Smooth muscle cell (in vitro differentiated cells): ENCODE measurements at regions not wholly inside any gene's neighbourhood (a gene's known extent, or its start where the extent isn't known, plus 50 kb on each side); places are given as distances from the start of the nearest gene placed in this dataset.

Experiments
- DNase-seq: peaks from one replicate; lab custom pipeline; 2025; ENCODE audit not compliant: unreplicated experiment; lab: John Stamatoyannopoulos, UW
- H2AFZ ChIP-seq: fragments of 200-600 bp; sonication (generic); 2 replicates; pipeline ENCODE4 v1.6.0; 2016; ENCODE audit warnings: antibody characterized with exemption, low read depth, mild to moderate bottlenecking
- H3F3A ChIP-seq: fragments of 200-600 bp; sonication (generic); 2 replicates; pipeline ENCODE4 v1.6.0; 2017; ENCODE audit warnings: antibody characterized with exemption, low read depth
- H3K27ac ChIP-seq: fragments of 200-600 bp; sonication (generic); 2 replicates; pipeline ENCODE4 v1.5.1; 2016; ENCODE audit warnings: low read depth, mild to moderate bottlenecking
- H3K27me3 ChIP-seq: fragments of 200-600 bp; sonication (generic); 2 replicates; pipeline ENCODE4 v1.6.1; 2016; ENCODE audit warnings: low read depth, mild to moderate bottlenecking
- H3K36me3 ChIP-seq: fragments of 200-600 bp; sonication (generic); 2 replicates; pipeline ENCODE4 v1.5.1; 2016; ENCODE audit warnings: low read depth
- H3K4me1 ChIP-seq: fragments of 200-600 bp; sonication (generic); 2 replicates; pipeline ENCODE4 v1.5.1; 2016; ENCODE audit warnings: low read depth
- H3K4me2 ChIP-seq: fragments of 200-600 bp; sonication (generic); 2 replicates; pipeline ENCODE4 v1.6.0; 2016; ENCODE audit warnings: mild to moderate bottlenecking
- H3K4me3 ChIP-seq: fragments of 200-600 bp; sonication (generic); 2 replicates; pipeline ENCODE4 v1.5.1; 2016; ENCODE audit warnings: mild to moderate bottlenecking
- H3K79me2 ChIP-seq: fragments of 200-600 bp; sonication (generic); 2 replicates; pipeline ENCODE4 v1.6.0; 2016; ENCODE audit warnings: low read depth, mild to moderate bottlenecking
- H3K9ac ChIP-seq: fragments of 200-600 bp; sonication (generic); 2 replicates; pipeline ENCODE4 v1.6.0; 2016; ENCODE audit warnings: low read depth
- H3K9me3 ChIP-seq: fragments of 200-600 bp; sonication (generic); replicated peaks from 2 replicates; pipeline ENCODE4 v1.5.1; 2016; ENCODE audit warnings: low read depth
- H4K20me1 ChIP-seq: fragments of 200-600 bp; sonication (generic); 2 replicates; pipeline ENCODE4 v1.6.0; 2016; ENCODE audit warnings: low read depth
- WGBS: methylation state at CpG from one replicate; pipeline ENCODE4 v1.1.7; 2016; ENCODE audit warnings: low lambda C conversion rate; 5-methylcytosine and 5-hydroxymethylcytosine counted together
- TF ChIP-seq, protein P1 (sequence below): fragments of 200-600 bp; sonication (generic); IDR thresholded peaks from 2 replicates; pipeline ENCODE4 v1.5.1; 2017; ENCODE audit warnings: borderline replicate concordance, mild to moderate bottlenecking, antibody characterized with exemption; ENCODE audit not compliant: insufficient read depth, poor library complexity, severe bottlenecking

DNA sequence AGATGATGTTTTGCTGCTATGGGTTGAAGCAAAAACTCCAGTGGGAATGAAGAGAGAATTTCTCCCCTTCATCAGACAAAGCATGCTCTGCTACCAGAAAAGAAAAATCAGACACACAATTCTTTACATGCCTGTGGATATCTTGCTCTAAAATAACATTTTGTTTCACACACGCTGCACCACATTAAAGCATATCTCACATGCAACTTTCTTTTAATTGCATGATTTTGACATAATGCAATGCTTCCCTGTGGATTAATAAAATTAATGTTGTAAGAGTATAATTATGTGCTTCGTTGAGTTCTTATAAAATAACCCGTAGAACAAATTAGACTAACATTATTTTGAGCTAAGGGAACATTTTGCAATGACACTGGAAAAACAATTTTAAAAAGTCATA is 2230.7 kb downstream of the PCDH7 start:
- H3K4me2 ChIP-seq: no peak overlapping the region
- H2AFZ ChIP-seq: no peak overlapping the region
- no peaks in the 10 kb centered on the region for H4K20me1 ChIP-seq
- H3K79me2 ChIP-seq: no peaks in the 10 kb centered on the region
- TF ChIP-seq, protein P1, sequence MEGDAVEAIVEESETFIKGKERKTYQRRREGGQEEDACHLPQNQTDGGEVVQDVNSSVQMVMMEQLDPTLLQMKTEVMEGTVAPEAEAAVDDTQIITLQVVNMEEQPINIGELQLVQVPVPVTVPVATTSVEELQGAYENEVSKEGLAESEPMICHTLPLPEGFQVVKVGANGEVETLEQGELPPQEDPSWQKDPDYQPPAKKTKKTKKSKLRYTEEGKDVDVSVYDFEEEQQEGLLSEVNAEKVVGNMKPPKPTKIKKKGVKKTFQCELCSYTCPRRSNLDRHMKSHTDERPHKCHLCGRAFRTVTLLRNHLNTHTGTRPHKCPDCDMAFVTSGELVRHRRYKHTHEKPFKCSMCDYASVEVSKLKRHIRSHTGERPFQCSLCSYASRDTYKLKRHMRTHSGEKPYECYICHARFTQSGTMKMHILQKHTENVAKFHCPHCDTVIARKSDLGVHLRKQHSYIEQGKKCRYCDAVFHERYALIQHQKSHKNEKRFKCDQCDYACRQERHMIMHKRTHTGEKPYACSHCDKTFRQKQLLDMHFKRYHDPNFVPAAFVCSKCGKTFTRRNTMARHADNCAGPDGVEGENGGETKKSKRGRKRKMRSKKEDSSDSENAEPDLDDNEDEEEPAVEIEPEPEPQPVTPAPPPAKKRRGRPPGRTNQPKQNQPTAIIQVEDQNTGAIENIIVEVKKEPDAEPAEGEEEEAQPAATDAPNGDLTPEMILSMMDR: no peak
- no peak overlapping the region for H3K4me3 ChIP-seq
- no peak for DNase-seq
- H3K36me3 ChIP-seq: no peaks in the 10 kb centered on the region
- no peak overlapping the region for H3K9ac ChIP-seq
- H3K9me3 ChIP-seq: no peaks in the 10 kb centered on the region
- H3K27ac ChIP-seq: no peak overlapping the region
- no peaks in the 10 kb centered on the region for H3F3A ChIP-seq
- 89% methylated on average over 3 of the region's 3 CpGs for WGBS
- no peaks in the 10 kb centered on the region for H3K4me1 ChIP-seq
- H3K27me3 ChIP-seq: no peaks in the 10 kb centered on the region

DNA sequence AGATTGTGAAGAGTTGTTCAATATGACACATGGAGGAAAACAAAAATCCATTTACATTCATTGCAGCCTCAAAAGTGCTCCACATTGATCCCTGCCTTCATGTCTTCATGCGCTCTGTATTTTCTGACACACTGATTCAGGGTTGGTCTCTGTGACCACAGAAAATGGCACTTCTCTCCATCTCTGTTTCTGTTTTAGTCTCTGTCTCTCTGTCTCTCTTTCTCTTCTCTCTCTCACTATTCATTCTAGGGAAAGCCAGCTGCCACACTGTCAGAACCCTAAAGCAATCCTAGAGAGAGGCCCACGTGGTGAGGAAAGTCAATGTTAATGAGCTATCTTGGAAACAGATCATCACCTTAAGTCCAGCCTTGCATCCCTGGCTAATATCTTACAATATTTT is 2238.4 kb downstream of the PCDH7 start:
- Histone ChIP-seq H2AFZ (no peak overlapping the region), H3K4me2 (no peak overlapping the region), H3K4me3 (no peak overlapping the region), H3K27me3 (no peaks in the 10 kb centered on the region), H4K20me1 (no peaks in the 10 kb centered on the region), H3K36me3 (no peaks in the 10 kb centered on the region), H3K9me3 (no peaks in the 10 kb centered on the region), H3F3A (no peaks in the 10 kb centered on the region), H3K27ac (no peak overlapping the region), H3K4me1 (no peaks in the 10 kb centered on the region), H3K79me2 (no peaks in the 10 kb centered on the region), H3K9ac (no peak overlapping the region)
- TF ChIP-seq, protein P1: no peak
- 76% methylated on average over 2 of the region's 2 CpGs for WGBS
- no peak for DNase-seq

DNA sequence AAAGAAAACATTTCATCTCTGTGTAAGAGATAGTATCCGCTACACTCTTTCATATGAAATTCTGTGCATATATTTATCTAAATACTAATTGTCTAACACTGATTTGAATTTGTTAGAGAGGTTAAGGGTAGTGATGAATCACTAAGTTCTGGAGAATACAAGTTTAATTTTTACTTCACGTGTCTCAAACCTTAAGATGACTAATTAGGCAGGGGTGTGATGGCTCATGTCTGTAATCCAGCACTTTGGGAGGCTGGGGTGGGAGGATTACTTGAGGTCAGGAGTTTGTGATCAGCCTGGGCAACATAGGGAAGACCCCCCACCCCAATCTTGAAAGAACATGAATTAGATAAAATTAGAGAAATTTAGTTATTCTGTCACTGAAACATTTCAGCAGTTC is 2241.9 kb downstream of the PCDH7 start:
- Histone ChIP-seq H3K27ac (no peak overlapping the region), H2AFZ (no peak overlapping the region), H3K4me3 (no peak overlapping the region), H4K20me1 (no peaks in the 10 kb centered on the region), H3F3A (no peaks in the 10 kb centered on the region), H3K4me1 (no peaks in the 10 kb centered on the region), H3K79me2 (no peaks in the 10 kb centered on the region), H3K27me3 (no peaks in the 10 kb centered on the region), H3K36me3 (no peaks in the 10 kb centered on the region), H3K9ac (no peak overlapping the region), H3K9me3 (no peaks in the 10 kb centered on the region), H3K4me2 (no peak overlapping the region)
- TF ChIP-seq, protein P1: no peak
- WGBS: 66% methylated on average over 2 of the region's 2 CpGs
- DNase-seq: no peak

DNA sequence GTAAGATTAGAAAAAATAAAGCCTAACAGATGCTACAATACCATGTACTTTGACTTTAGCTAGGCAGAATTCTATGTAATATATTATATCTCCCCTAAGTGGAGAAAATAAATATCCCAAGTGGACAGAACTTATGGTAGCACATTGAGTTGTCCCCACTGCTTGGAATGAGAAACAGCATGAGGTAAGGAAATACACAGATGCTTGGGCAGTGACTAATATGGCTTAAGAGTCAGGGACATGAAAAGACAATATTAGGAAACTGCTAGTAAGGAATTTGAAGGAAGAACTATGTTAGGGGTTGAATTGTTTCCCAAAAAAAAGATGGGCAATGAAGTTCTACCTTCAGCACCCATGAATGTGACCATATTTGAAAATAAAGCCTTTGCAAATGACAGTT is 2265.1 kb downstream of the PCDH7 start:
- H3K79me2 ChIP-seq: no peaks in the 10 kb centered on the region
- H3K4me3 ChIP-seq: no peak overlapping the region
- no peak overlapping the region for H2AFZ ChIP-seq
- H3K27me3 ChIP-seq: no peaks in the 10 kb centered on the region
- H3K4me1 ChIP-seq: no peaks in the 10 kb centered on the region
- H3K27ac ChIP-seq: no peak overlapping the region
- no peaks in the 10 kb centered on the region for H3K36me3 ChIP-seq
- no peaks in the 10 kb centered on the region for H3F3A ChIP-seq
- H3K9me3 ChIP-seq: no peaks in the 10 kb centered on the region
- H3K9ac ChIP-seq: no peak overlapping the region
- no peak overlapping the region for H3K4me2 ChIP-seq
- TF ChIP-seq, protein P1: no peak
- DNase-seq: no peak
- H4K20me1 ChIP-seq: no peaks in the 10 kb centered on the region
